Neural cell (in vitro differentiated cells): ENCODE measurements at regions not wholly inside any gene's neighbourhood (a gene's known extent, or its start where the extent isn't known, plus 50 kb on each side); places are given as distances from the start of the nearest gene placed in this dataset.

ENCODE experiments used
- H2AFZ ChIP-seq: fragments of 200-600, 300-800 bp; sonication (generic), shearing (Covaris generic); 2 replicates; pipeline ENCODE4 v1.6.0; 2014; ENCODE audit warnings: low read depth, mild to moderate bottlenecking, antibody characterized with exemption, low read length, moderate library complexity
- H3F3A ChIP-seq: fragments of 200-600 bp; shearing (Covaris generic); 2 replicates; pipeline ENCODE4 v1.6.1; 2016; ENCODE audit warnings: mild to moderate bottlenecking, moderate library complexity, mixed read lengths, antibody characterized with exemption, low read length; ENCODE audit not compliant: insufficient read depth, poor library complexity, severe bottlenecking
- H3K27ac ChIP-seq: fragments of 200-600, 300-800 bp; sonication (generic), shearing (Covaris generic); 2 replicates; pipeline ENCODE4 v1.5.1; 2014; ENCODE audit warnings: mild to moderate bottlenecking, low read length, moderate library complexity
- H3K27me3 ChIP-seq: fragments of 300-800, 200-600 bp; sonication (generic), shearing (Covaris generic); 2 replicates; pipeline ENCODE4 v1.6.0; 2014; ENCODE audit warnings: mild to moderate bottlenecking, low read depth, low read length, moderate library complexity; ENCODE audit not compliant: insufficient read depth
- H3K36me3 ChIP-seq: fragments of 300-800, 200-600 bp; sonication (generic), shearing (Covaris generic); 2 replicates; pipeline ENCODE4 v1.5.1; 2014; ENCODE audit warnings: mild to moderate bottlenecking, antibody characterized with exemption, low read length, moderate library complexity; ENCODE audit not compliant: insufficient read depth
- H3K4me2 ChIP-seq: fragments of 300-800, 200-600 bp; sonication (generic), shearing (Covaris generic); 2 replicates; pipeline ENCODE4 v1.6.0; 2014; ENCODE audit warnings: mild to moderate bottlenecking, low read length
- H3K4me3 ChIP-seq: fragments of 300-800, 200-600 bp; sonication (generic), shearing (Covaris generic); 2 replicates; pipeline ENCODE4 v1.5.1; 2014; ENCODE audit warnings: mild to moderate bottlenecking, low read length, moderate library complexity
- H3K79me2 ChIP-seq: fragments of 200-600 bp; shearing (Covaris generic); replicated peaks from 2 replicates; pipeline ENCODE4 v1.6.0; 2014; ENCODE audit warnings: mild to moderate bottlenecking, low read length, moderate library complexity; ENCODE audit not compliant: insufficient read depth
- H3K9ac ChIP-seq: fragments of 300-800, 200-600 bp; sonication (generic), shearing (Covaris generic); 2 replicates; pipeline ENCODE4 v1.6.1; 2016; ENCODE audit warnings: mild to moderate bottlenecking, low read length, mixed read lengths
- H3K9me2 ChIP-seq: fragments of 200-600 bp; shearing (Covaris generic); 2 replicates; pipeline ENCODE4 v1.6.1; 2016; ENCODE audit warnings: mild to moderate bottlenecking, low read length, mixed read lengths; ENCODE audit not compliant: insufficient read depth
- H3K9me3 ChIP-seq: fragments of 200-600, 300-800 bp; sonication (generic), shearing (Covaris generic); 2 replicates; pipeline ENCODE4 v1.6.1; 2016; ENCODE audit warnings: mild to moderate bottlenecking, mixed run types, low read length, moderate library complexity, mixed read lengths
- H4K20me1 ChIP-seq: fragments of 200-600 bp; shearing (Covaris generic); 2 replicates; pipeline ENCODE4 v1.6.1; 2016; ENCODE audit warnings: mild to moderate bottlenecking, mixed run types; ENCODE audit not compliant: insufficient read depth
- CTCF ChIP-seq: fragments of 450-650 bp; IDR thresholded peaks from 2 replicates; pipeline ENCODE4 v1.5.1; 2014; ENCODE audit warnings: antibody characterized with exemption, mild to moderate bottlenecking, moderate library complexity; ENCODE audit not compliant: poor library complexity, severe bottlenecking
- EP300 ChIP-seq: fragments of 450-650 bp; conservative IDR thresholded peaks from 2 replicates; pipeline ENCODE4 v1.6.1; 2014; ENCODE audit warnings: antibody characterized with exemption, mild to moderate bottlenecking, moderate library complexity; ENCODE audit not compliant: poor library complexity, severe bottlenecking
- EZH2 ChIP-seq: fragments of 200-600, 300-800 bp; shearing (Covaris generic), sonication (generic); IDR thresholded peaks from 2 replicates; pipeline ENCODE4 v1.6.1; 2014; ENCODE audit warnings: antibody characterized with exemption, low read length, borderline replicate concordance, mild to moderate bottlenecking; ENCODE audit not compliant: insufficient read depth, poor library complexity, severe bottlenecking
- MXI1 ChIP-seq: fragments of 450-650 bp; conservative IDR thresholded peaks from 2 replicates; pipeline ENCODE4 v1.6.1; 2014; ENCODE audit warnings: antibody characterized with exemption, mild to moderate bottlenecking; ENCODE audit not compliant: poor library complexity, severe bottlenecking
- POLR2AphosphoS5 ChIP-seq: IDR thresholded peaks from 2 replicates; pipeline ENCODE4 v1.6.1; 2012
- RAD21 ChIP-seq: fragments of 450-650 bp; conservative IDR thresholded peaks from 2 replicates; pipeline ENCODE4 v1.6.1; 2014; ENCODE audit warnings: antibody characterized with exemption, mild to moderate bottlenecking, moderate library complexity
- REST ChIP-seq: IDR thresholded peaks from 2 replicates; pipeline ENCODE4 v1.6.1; 2012; ENCODE audit warnings: borderline replicate concordance
- SMC3 ChIP-seq: fragments of 450-650 bp; conservative IDR thresholded peaks from 2 replicates; pipeline ENCODE4 v1.6.1; 2014; ENCODE audit warnings: antibody characterized with exemption, mild to moderate bottlenecking, moderate library complexity; ENCODE audit not compliant: poor library complexity
- TAF1 ChIP-seq: IDR thresholded peaks from 2 replicates; pipeline ENCODE4 v1.6.1; 2012; ENCODE audit warnings: low read depth

- Histone ChIP-seq H3K9me3 (no peaks in the 10 kb centered on the region), H3K79me2 (no peaks in the 10 kb centered on the region), H3K36me3 (no peaks in the 10 kb centered on the region), H3K9me2 (no peaks in the 10 kb centered on the region), H3K4me2 (no peak overlapping the region), H2AFZ (no peak overlapping the region), H3K27ac (no peak overlapping the region), H3K4me3 (no peak overlapping the region), H4K20me1 (no peaks in the 10 kb centered on the region), H3K27me3 (no peaks in the 10 kb centered on the region), H3K9ac (no peak overlapping the region), H3F3A (no peaks in the 10 kb centered on the region)
- no peak for TF ChIP-seq TAF1
- no peak for TF ChIP-seq POLR2AphosphoS5
- no peak for TF ChIP-seq RAD21
- TF ChIP-seq REST = no peak
- TF ChIP-seq SMC3 = no peak
- no peak for TF ChIP-seq CTCF
- TF ChIP-seq MXI1 = no peak
- no peak for TF ChIP-seq EZH2
- no peak for TF ChIP-seq EP300
Measured at GRCh38 chr16:80151722-80152111, 389.1 kb upstream of the DYNLRB2 start.

GRCh38 chr16:80150978-80151721, 389.6 kb upstream of the DYNLRB2 start:
- no peaks in the 10 kb centered on the region for H3K27me3 ChIP-seq
- H3K9me3 ChIP-seq = no peaks in the 10 kb centered on the region
- H3K36me3 ChIP-seq = no peaks in the 10 kb centered on the region
- H3K4me2 ChIP-seq = no peak overlapping the region
- H3K4me3 ChIP-seq = no peak overlapping the region
- H2AFZ ChIP-seq = no peak overlapping the region
- TF ChIP-seq EZH2 = no peak
- H3K27ac ChIP-seq = no peak overlapping the region
- H3F3A ChIP-seq = no peaks in the 10 kb centered on the region
- no peaks in the 10 kb centered on the region for H3K79me2 ChIP-seq
- H4K20me1 ChIP-seq = no peaks in the 10 kb centered on the region
- no peaks in the 10 kb centered on the region for H3K9me2 ChIP-seq
- H3K9ac ChIP-seq = no peak overlapping the region

GRCh38 chr16:80148826-80149225, 392.0 kb upstream of the DYNLRB2 start:
- Histone ChIP-seq H3K9me3 (no peaks in the 10 kb centered on the region), H3K27me3 (no peaks in the 10 kb centered on the region), H3K9me2 (no peaks in the 10 kb centered on the region)

More at GRCh38 chr16:80148826-80149225, 392.0 kb upstream of the DYNLRB2 start:
- TF ChIP-seq TAF1 (no peak), REST (no peak), SMC3 (no peak), EP300 (no peak), RAD21 (no peak), EZH2 (no peak), POLR2AphosphoS5 (no peak), MXI1 (no peak), CTCF (no peak)
- Histone ChIP-seq H3K9ac (no peak overlapping the region), H2AFZ (no peak overlapping the region), H3K79me2 (no peaks in the 10 kb centered on the region), H3F3A (no peaks in the 10 kb centered on the region), H3K4me3 (no peak overlapping the region), H4K20me1 (no peaks in the 10 kb centered on the region), H3K27ac (no peak overlapping the region), H3K4me2 (no peak overlapping the region), H3K36me3 (no peaks in the 10 kb centered on the region)
